DOHH2 (cell line): ENCODE measurements at regions not wholly inside any gene's neighbourhood (a gene's known extent, or its start where the extent isn't known, plus 50 kb on each side); places are given as distances from the start of the nearest gene placed in this dataset.

Experiments
- H3F3A ChIP-seq: fragments of 200-600 bp; sonication (generic), shearing (Covaris generic); 2 replicates; pipeline ENCODE4 v1.6.0; 2016; ENCODE audit warnings: antibody characterized with exemption, mild to moderate bottlenecking; ENCODE audit not compliant: control insufficient read depth, insufficient read depth
- H3K27ac ChIP-seq: fragments of 200-600 bp; sonication (generic); 2 replicates; pipeline ENCODE4 v1.5.1; 2014; ENCODE audit warnings: low read depth, mild to moderate bottlenecking, low read length, moderate library complexity
- H3K27me3 ChIP-seq: fragments of 200-600 bp; sonication (generic); 2 replicates; pipeline ENCODE4 v1.6.1; 2014; ENCODE audit warnings: mild to moderate bottlenecking, low read length, mixed read lengths; ENCODE audit not compliant: control insufficient read depth
- H3K36me3 ChIP-seq: fragments of 200-600 bp; sonication (generic); 2 replicates; pipeline ENCODE4 v1.6.1; 2014; ENCODE audit warnings: mild to moderate bottlenecking, low read length, moderate library complexity, mixed read lengths; ENCODE audit not compliant: control insufficient read depth
- H3K4me1 ChIP-seq: fragments of 200-600 bp; sonication (generic); 2 replicates; pipeline ENCODE4 v1.6.1; 2014; ENCODE audit warnings: mild to moderate bottlenecking, low read length, mixed read lengths; ENCODE audit not compliant: control insufficient read depth
- H3K4me2 ChIP-seq: fragments of 200-600 bp; sonication (generic); 2 replicates; pipeline ENCODE4 v1.6.0; 2014; ENCODE audit warnings: mild to moderate bottlenecking, low read length, moderate library complexity
- H3K4me3 ChIP-seq: fragments of 200-600 bp; sonication (generic); 2 replicates; pipeline ENCODE4 v1.5.1; 2014; ENCODE audit warnings: mild to moderate bottlenecking, low read length, mixed read lengths
- H3K79me2 ChIP-seq: fragments of 200-600 bp; sonication (generic); 2 replicates; pipeline ENCODE4 v1.6.1; 2014; ENCODE audit warnings: mild to moderate bottlenecking, low read length, mixed read lengths; ENCODE audit not compliant: control insufficient read depth
- H3K9me2 ChIP-seq: fragments of 200-600 bp; sonication (generic); replicated peaks from 2 replicates; pipeline ENCODE4 v1.6.1; 2014; ENCODE audit warnings: mild to moderate bottlenecking, low read length, mixed read lengths; ENCODE audit not compliant: control insufficient read depth
- H3K9me3 ChIP-seq: fragments of 200-600 bp; sonication (generic); 2 replicates; pipeline ENCODE4 v1.6.1; 2014; ENCODE audit warnings: antibody characterized with exemption, low read length, mixed read lengths; ENCODE audit not compliant: control insufficient read depth, insufficient read depth
- H4K20me1 ChIP-seq: fragments of 200-600 bp; sonication (generic); 2 replicates; pipeline ENCODE4 v1.6.0; 2014; ENCODE audit warnings: low read depth, mild to moderate bottlenecking, antibody characterized with exemption, low read length, moderate library complexity; ENCODE audit not compliant: control insufficient read depth, insufficient read depth
- EZH2phosphoT487 ChIP-seq: fragments of 200-600 bp; sonication (generic); IDR thresholded peaks from 2 replicates; pipeline ENCODE4 v1.6.1; 2017; ENCODE audit warnings: borderline replicate concordance, mild to moderate bottlenecking, antibody characterized with exemption, low read length, moderate library complexity, mixed read lengths
- TF ChIP-seq, protein P1 (sequence below): fragments of 200-600 bp; sonication (generic); IDR thresholded peaks from one replicate; pipeline ENCODE4 v1.5.1; 2014; ENCODE audit warnings: antibody characterized with exemption, mild to moderate bottlenecking, low read depth, low read length; ENCODE audit not compliant: poor library complexity, severe bottlenecking

DNA sequence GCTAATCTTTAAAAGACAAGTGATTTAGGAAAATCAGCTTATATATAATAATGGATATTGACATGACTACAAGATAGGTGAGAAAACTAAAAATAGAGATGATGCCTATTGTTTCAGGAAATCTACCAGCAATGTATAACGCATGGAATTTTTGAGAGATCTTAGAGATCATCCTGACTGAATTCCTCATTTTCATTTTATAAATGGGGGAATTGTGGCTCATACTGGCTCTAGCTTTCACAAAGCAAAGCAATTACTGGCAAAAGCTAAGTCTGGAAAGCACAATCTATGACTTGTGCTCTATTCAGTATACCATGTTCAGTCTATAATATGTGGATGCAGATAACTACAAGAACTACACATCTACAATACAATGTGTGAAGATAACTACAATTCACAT lies 51.9 kb upstream of the FANCL start:
- no peaks in the 10 kb centered on the region for H3K9me3 ChIP-seq
- no peaks in the 10 kb centered on the region for H3K36me3 ChIP-seq
- no peak overlapping the region for H3K27ac ChIP-seq
- H3K4me2 ChIP-seq = no peak overlapping the region
- H3F3A ChIP-seq = no peaks in the 10 kb centered on the region
- TF ChIP-seq, protein P1, sequence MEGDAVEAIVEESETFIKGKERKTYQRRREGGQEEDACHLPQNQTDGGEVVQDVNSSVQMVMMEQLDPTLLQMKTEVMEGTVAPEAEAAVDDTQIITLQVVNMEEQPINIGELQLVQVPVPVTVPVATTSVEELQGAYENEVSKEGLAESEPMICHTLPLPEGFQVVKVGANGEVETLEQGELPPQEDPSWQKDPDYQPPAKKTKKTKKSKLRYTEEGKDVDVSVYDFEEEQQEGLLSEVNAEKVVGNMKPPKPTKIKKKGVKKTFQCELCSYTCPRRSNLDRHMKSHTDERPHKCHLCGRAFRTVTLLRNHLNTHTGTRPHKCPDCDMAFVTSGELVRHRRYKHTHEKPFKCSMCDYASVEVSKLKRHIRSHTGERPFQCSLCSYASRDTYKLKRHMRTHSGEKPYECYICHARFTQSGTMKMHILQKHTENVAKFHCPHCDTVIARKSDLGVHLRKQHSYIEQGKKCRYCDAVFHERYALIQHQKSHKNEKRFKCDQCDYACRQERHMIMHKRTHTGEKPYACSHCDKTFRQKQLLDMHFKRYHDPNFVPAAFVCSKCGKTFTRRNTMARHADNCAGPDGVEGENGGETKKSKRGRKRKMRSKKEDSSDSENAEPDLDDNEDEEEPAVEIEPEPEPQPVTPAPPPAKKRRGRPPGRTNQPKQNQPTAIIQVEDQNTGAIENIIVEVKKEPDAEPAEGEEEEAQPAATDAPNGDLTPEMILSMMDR = no peak
- TF ChIP-seq EZH2phosphoT487 = no peak
- no peaks in the 10 kb centered on the region for H4K20me1 ChIP-seq
- H3K79me2 ChIP-seq = no peaks in the 10 kb centered on the region
- H3K4me1 ChIP-seq = no peaks in the 10 kb centered on the region
- no peaks in the 10 kb centered on the region for H3K27me3 ChIP-seq
- no peak overlapping the region for H3K4me3 ChIP-seq
- H3K9me2 ChIP-seq = no peaks in the 10 kb centered on the region

DNA sequence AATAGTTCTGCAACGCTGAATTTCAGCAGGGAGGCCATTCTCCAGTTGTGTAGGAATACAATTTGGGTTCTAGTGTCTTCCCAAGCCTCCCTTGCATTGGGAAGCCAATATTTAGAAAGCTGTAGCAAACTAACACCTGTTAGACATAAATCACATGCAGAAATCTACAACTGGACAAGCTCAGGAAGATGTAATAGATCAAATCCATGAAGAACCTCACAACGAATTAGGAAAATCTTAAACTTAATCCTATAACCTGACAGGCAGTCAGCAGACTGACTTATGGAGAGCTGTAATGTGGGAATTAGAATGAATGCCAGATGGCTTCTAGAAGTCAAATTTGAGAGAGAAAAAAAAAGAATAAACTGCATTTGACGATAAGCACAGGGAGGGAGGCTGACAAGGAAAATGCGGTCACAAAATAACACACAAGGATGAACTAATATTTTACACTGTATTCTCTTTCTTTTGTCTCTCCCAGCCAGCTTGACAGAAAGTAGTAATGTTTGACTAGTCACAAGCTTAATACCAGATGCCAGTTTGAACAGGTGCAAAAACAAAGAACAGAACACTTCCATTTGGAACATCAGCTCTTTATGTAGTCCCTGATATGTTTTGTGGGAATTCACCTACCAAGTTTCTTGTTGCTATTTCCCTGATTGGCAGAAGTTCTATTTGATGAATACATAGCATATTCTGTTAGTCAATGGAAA lies 50.8 kb upstream of the FANCL start:
- H3K4me3 ChIP-seq = no peak overlapping the region
- H3K79me2 ChIP-seq = no peaks in the 10 kb centered on the region
- no peaks in the 10 kb centered on the region for H3K9me3 ChIP-seq
- no peak overlapping the region for H3K27ac ChIP-seq
- no peaks in the 10 kb centered on the region for H3K9me2 ChIP-seq
- no peak for TF ChIP-seq EZH2phosphoT487
- TF ChIP-seq, protein P1 = no peak
- H3K27me3 ChIP-seq = no peaks in the 10 kb centered on the region
- no peak overlapping the region for H3K4me2 ChIP-seq
- H3F3A ChIP-seq = no peaks in the 10 kb centered on the region
- H3K4me1 ChIP-seq = no peaks in the 10 kb centered on the region
- H3K36me3 ChIP-seq = no peaks in the 10 kb centered on the region
- H4K20me1 ChIP-seq = no peaks in the 10 kb centered on the region
